AG04450 (cell line): ENCODE measurements at regions not wholly inside any gene's neighbourhood (a gene's known extent, or its start where the extent isn't known, plus 50 kb on each side); places are given as distances from the start of the nearest gene placed in this dataset.
A peak's percentile ranks its signal among the peaks of the same experiment; 100 is the strongest.
"Not testable (repeated sequence)": the region's sequence is repeated elsewhere in the genome, so short reads cannot be mapped to it uniquely, and the experiment has no call there.

Experiments
- CTCF ChIA-PET: fragments of 300-600, 350-600 bp; formaldehyde crosslinking; extraction: SDS; loops from one replicate; lab custom pipeline; 2022; ENCODE audit warnings: antibody characterized with exemption, inconsistent platforms; lab: Charles Lee
- POLR2A ChIA-PET: fragments of 350-600 bp; formaldehyde crosslinking; extraction: SDS; loops from one replicate; lab custom pipeline; 2021; ENCODE audit warnings: antibody characterized with exemption, inconsistent platforms; lab: Yijun Ruan, JAX
- DNase-seq: peaks from one replicate; pipeline ENCODE4 v3.0.0-alpha.2; 2011; ENCODE audit warnings: low read depth, low spot score
- H3K27ac ChIP-seq: one replicate; pipeline ENCODE4 v1.5.1; 2012; ENCODE audit warnings: low read depth, low read length, control low read depth
- H3K27me3 ChIP-seq: one replicate; pipeline ENCODE4 v1.6.0; 2012; ENCODE audit warnings: low read length; ENCODE audit not compliant: control insufficient read depth, insufficient read depth
- H3K4me3 ChIP-seq: 2 replicates; pipeline ENCODE4 v1.5.1; 2011; ENCODE audit warnings: mild to moderate bottlenecking, low read depth, low read length, control low read depth
- H3K9me3 ChIP-seq: 2 replicates; pipeline ENCODE4 v1.5.1; 2012; ENCODE audit warnings: low read length; ENCODE audit not compliant: control insufficient read depth, insufficient read depth
- TF ChIP-seq, protein P1 (sequence below): IDR thresholded peaks from 2 replicates; pipeline ENCODE4 v1.5.1; 2011; ENCODE audit warnings: low read depth, low read length, control low read depth, inconsistent platforms

DNA sequence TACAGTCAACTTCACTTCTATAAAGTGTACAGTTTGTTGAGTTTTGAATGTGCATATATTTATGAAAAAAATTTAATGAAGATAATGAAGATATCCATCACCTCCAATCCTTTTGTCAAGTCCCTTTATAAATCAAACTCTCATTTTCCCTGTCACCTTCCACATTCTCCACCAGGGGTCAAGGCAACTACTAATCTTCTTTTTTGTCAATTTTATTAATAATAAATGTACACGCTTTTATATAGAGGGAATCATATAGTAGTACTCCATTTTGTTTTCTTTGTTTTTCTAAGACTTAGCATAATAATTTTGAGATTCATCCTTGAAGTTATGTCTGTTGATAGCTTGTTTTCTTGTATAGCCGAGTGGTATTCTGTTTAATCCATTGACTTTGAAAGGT is 1594.2 kb upstream of the PRMT6 start:
- Histone ChIP-seq H3K27me3 (no peaks in the 10 kb centered on the region), H3K4me3 (no peak overlapping the region), H3K9me3 (peaks cover 6% of the 10 kb centered on the region), H3K27ac (no peak overlapping the region)
- ChIA-PET CTCF (no interaction called here), POLR2A (no interaction called here)
- TF ChIP-seq, protein P1, sequence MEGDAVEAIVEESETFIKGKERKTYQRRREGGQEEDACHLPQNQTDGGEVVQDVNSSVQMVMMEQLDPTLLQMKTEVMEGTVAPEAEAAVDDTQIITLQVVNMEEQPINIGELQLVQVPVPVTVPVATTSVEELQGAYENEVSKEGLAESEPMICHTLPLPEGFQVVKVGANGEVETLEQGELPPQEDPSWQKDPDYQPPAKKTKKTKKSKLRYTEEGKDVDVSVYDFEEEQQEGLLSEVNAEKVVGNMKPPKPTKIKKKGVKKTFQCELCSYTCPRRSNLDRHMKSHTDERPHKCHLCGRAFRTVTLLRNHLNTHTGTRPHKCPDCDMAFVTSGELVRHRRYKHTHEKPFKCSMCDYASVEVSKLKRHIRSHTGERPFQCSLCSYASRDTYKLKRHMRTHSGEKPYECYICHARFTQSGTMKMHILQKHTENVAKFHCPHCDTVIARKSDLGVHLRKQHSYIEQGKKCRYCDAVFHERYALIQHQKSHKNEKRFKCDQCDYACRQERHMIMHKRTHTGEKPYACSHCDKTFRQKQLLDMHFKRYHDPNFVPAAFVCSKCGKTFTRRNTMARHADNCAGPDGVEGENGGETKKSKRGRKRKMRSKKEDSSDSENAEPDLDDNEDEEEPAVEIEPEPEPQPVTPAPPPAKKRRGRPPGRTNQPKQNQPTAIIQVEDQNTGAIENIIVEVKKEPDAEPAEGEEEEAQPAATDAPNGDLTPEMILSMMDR, result no peak
- no peak for DNase-seq

- POLR2A ChIA-PET, result no interaction called here
- CTCF ChIA-PET, result no interaction called here
Measured at GRCh38 chr1:105467549-105467948, 1588.9 kb upstream of the PRMT6 start.

DNA sequence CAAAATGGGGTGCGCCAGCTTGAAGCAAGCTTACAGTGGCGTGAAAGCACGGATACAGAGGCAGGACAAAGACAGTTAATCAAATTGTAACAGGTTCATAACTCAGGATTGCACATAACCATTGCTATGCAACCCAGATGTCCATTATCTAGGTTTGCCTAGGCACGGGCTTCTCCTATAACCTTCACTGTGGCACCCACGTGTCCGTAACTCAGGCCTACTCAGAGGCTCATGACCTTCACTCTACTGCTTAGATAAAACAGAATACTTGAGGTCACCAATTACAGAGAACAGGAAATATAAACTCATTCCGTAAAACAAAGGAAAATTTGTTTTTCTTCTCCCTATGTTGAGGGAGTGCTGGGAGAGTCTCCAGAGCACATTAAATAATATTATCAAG is 1585.9 kb upstream of the PRMT6 start:
- H3K27ac ChIP-seq, POLR2A ChIA-PET, H3K9me3 ChIP-seq, H3K27me3 ChIP-seq, DNase-seq, H3K4me3 ChIP-seq, CTCF ChIA-PET: not testable (repeated sequence)

More at GRCh38 chr1:105467549-105467948, 1588.9 kb upstream of the PRMT6 start:
- no peak for DNase-seq
- TF ChIP-seq, protein P1, result no peak
- Histone ChIP-seq H3K4me3 (no peak overlapping the region), H3K9me3 (peaks cover 10% of the 10 kb centered on the region; the same call in 1 of the 2 replicates), H3K27ac (no peak overlapping the region), H3K27me3 (no peaks in the 10 kb centered on the region)

GRCh38 chr1:105483436-105483835 is 1573.0 kb upstream of the PRMT6 start:
- no peak overlapping the region for H3K27ac ChIP-seq
- CTCF ChIA-PET, result no interaction called here
- no peak overlapping the region for H3K4me3 ChIP-seq
- H3K27me3 ChIP-seq, result no peaks in the 10 kb centered on the region
- no peak for DNase-seq
- TF ChIP-seq, protein P1, result no peak
- POLR2A ChIA-PET, result no interaction called here
- no peaks in the 10 kb centered on the region for H3K9me3 ChIP-seq

GRCh38 chr1:105485207-105485606 is 1571.3 kb upstream of the PRMT6 start:
- CTCF ChIA-PET, result no interaction called here
- POLR2A ChIA-PET, result no interaction called here
- H3K27ac ChIP-seq, result no peak overlapping the region

More at GRCh38 chr1:105485207-105485606, 1571.3 kb upstream of the PRMT6 start:
- Histone ChIP-seq H3K27me3 (no peaks in the 10 kb centered on the region), H3K4me3 (no peak overlapping the region), H3K9me3 (peaks cover 2% of the 10 kb centered on the region; the same call in 1 of the 2 replicates)
- peak; percentile 6 for DNase-seq
- TF ChIP-seq, protein P1, result no peak
